ENCODE measurements at regions not wholly inside any gene's neighbourhood (a gene's known extent, or its start where the extent isn't known, plus 50 kb on each side); places are given as distances from the start of the nearest gene placed in this dataset.

GRCh38 chr1:184291701-184292100, 95.1 kb upstream of the C1orf21 start:
- H3K4me1 Mint-ChIP-seq = peaks cover 0 to under 1% (median 0%) of the 10 kb centered on the region in 4 donors
- Histone ChIP-seq H3K27ac (ENCODE audit: low read depth, low read length) (no peak overlapping the region), H3K36me3 (ENCODE audit: insufficient read depth, low read length) (no peaks in the 10 kb centered on the region), H3K9me3 (ENCODE audit: control insufficient read depth in 1 of 2, low read length in 2 of 2) (no peaks in the 10 kb centered on the region), H3K4me3 (ENCODE audit: low read length in 2 of 2) (no peak overlapping the region), H3K4me1 (ENCODE audit: insufficient read depth, low read length) (no peaks in the 10 kb centered on the region), H3K27me3 (ENCODE audit: insufficient read depth, low read length) (no peaks in the 10 kb centered on the region)
- H3K36me3 Mint-ChIP-seq = peaks cover 1 to 5% of the 10 kb centered on the region in 2 donors
- CTCF ChIA-PET (ENCODE audit: partially characterized antibody) = no interaction called here
- POLR2A ChIA-PET (ENCODE audit: partially characterized antibody) = no interaction called here
- intact Hi-C loops (cut with micrococcal nuclease) = no loop called here
- peaks cover 3% of the 10 kb centered on the region in 2 donors for H3K27me3 Mint-ChIP-seq
- DNase-seq = no peak
- peaks cover 4 to 23% (median 12%) of the 10 kb centered on the region in 8 donors for H3K9me3 Mint-ChIP-seq
- H3K27ac Mint-ChIP-seq = no peak overlapping the region
- H3K4me3 Mint-ChIP-seq = no peak overlapping the region

- peaks cover 3% of the 10 kb centered on the region in 2 donors for H3K27me3 Mint-ChIP-seq
- intact Hi-C loops (cut with micrococcal nuclease) = no loop called here
- Histone ChIP-seq H3K27me3 (ENCODE audit: insufficient read depth, low read length) (no peaks in the 10 kb centered on the region), H3K9me3 (ENCODE audit: control insufficient read depth in 1 of 2, low read length in 2 of 2) (no peaks in the 10 kb centered on the region), H3K27ac (ENCODE audit: low read depth, low read length) (no peak overlapping the region), H3K4me3 (ENCODE audit: low read length in 2 of 2) (no peak overlapping the region), H3K4me1 (ENCODE audit: insufficient read depth, low read length) (no peaks in the 10 kb centered on the region), H3K36me3 (ENCODE audit: insufficient read depth, low read length) (no peaks in the 10 kb centered on the region)
- H3K36me3 Mint-ChIP-seq = peaks cover 1 to 5% of the 10 kb centered on the region in 2 donors
- no peak overlapping the region for H3K4me3 Mint-ChIP-seq
- DNase-seq = no peak
- POLR2A ChIA-PET (ENCODE audit: partially characterized antibody) = no interaction called here
- CTCF ChIA-PET (ENCODE audit: partially characterized antibody) = no interaction called here
- peaks cover 4 to 23% (median 12%) of the 10 kb centered on the region in 8 donors for H3K9me3 Mint-ChIP-seq
- no peak overlapping the region for H3K27ac Mint-ChIP-seq
- H3K4me1 Mint-ChIP-seq = peaks cover 0 to 2% (median 0%) of the 10 kb centered on the region in 4 donors
These were observed 94.7 kb upstream of the C1orf21 start for GRCh38 chr1:184292101-184292500.

DNA sequence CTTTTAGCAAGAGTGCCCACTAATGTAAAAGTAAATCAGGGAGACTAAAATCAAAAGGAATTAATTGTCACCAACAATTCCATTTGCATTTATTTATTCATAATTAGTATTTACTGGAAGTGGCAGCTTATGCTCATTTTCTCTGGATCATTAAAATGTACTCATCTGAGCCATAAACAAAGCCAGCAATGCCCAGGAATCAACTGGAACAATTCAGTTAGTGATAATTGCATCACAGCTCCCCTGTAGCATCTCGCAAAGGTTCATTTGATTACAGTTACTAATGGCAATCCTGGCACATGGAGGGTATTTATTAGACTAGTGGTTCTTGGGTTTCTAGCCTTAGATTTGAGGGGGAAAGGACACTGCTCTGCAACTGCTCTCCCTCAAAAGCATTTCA, 92.7 kb upstream of the C1orf21 start:
- Mint-ChIP-seq H3K9me3 (peaks cover 4 to 19% (median 12%) of the 10 kb centered on the region in 8 donors), H3K4me3 (no peak overlapping the region), H3K27ac (no peak overlapping the region), H3K4me1 (peaks cover 0 to 2% (median 0%) of the 10 kb centered on the region in 4 donors), H3K36me3 (peaks cover 1 to 5% of the 10 kb centered on the region in 2 donors), H3K27me3 (peaks cover 5 to 7% of the 10 kb centered on the region in 2 donors)
- Histone ChIP-seq H3K4me3 (ENCODE audit: low read length in 2 of 2) (no peak overlapping the region), H3K27me3 (ENCODE audit: insufficient read depth, low read length) (no peaks in the 10 kb centered on the region), H3K9me3 (ENCODE audit: control insufficient read depth in 1 of 2, low read length in 2 of 2) (no peaks in the 10 kb centered on the region), H3K27ac (ENCODE audit: low read depth, low read length) (no peak overlapping the region), H3K36me3 (ENCODE audit: insufficient read depth, low read length) (no peaks in the 10 kb centered on the region), H3K4me1 (ENCODE audit: insufficient read depth, low read length) (no peaks in the 10 kb centered on the region)
- ChIA-PET POLR2A (ENCODE audit: partially characterized antibody) (no interaction called here), CTCF (ENCODE audit: partially characterized antibody) (no interaction called here)
- intact Hi-C loops (cut with micrococcal nuclease) = no loop called here
- DNase-seq = no peak

DNA sequence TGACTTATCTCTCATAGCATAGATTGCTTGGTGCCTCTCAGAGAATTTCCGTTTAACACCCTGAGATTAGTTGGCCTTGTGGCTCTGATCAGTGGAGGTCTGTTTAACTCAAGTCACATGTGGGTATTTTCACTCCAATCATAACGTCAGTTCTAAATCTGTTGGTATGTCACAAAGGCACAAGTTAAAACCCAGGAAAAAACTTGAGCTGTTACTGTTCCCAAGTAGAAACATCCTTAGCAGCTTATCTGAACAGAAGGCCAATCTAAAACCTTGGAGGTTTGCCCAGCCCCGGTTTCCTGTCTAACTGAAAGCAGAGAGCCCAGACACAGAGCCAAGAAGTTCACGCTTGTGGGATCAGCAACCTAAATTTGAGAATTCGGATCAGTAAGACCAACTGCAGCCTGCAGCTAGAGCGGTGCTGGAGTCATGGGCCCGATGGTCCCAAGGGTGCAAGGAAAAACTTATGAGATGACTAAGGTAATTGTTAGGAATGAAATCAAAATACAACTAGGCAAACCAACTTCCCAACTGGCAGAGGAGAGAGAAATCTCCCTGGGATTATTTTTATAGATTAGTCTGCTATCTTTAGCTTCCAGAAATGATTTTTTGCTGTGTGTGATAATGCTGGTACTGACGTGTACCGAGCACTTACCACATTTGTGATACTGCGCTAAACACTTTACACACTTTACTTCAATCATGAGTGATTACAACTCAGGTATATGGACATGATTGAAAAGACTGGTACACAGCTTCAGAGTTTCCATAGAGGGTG, 90.2 kb upstream of the C1orf21 start:
- ChIA-PET POLR2A (ENCODE audit: partially characterized antibody) (no interaction called here), CTCF (ENCODE audit: partially characterized antibody) (no interaction called here)
- Mint-ChIP-seq H3K9me3 (peaks cover 0 to 4% (median 0%) of the 10 kb centered on the region in 8 donors), H3K36me3 (peaks cover 0 to 1% of the 10 kb centered on the region in 2 donors), H3K4me1 (peaks cover 0 to 2% (median 0%) of the 10 kb centered on the region in 4 donors), H3K4me3 (no peak overlapping the region), H3K27ac (no peak overlapping the region), H3K27me3 (peaks cover 5 to 8% of the 10 kb centered on the region in 2 donors)
- no peak for DNase-seq
- Histone ChIP-seq H3K36me3 (ENCODE audit: insufficient read depth, low read length) (no peaks in the 10 kb centered on the region), H3K27ac (ENCODE audit: low read depth, low read length) (no peak overlapping the region), H3K4me1 (ENCODE audit: insufficient read depth, low read length) (no peaks in the 10 kb centered on the region), H3K9me3 (ENCODE audit: control insufficient read depth in 1 of 2, low read length in 2 of 2) (no peaks in the 10 kb centered on the region), H3K4me3 (ENCODE audit: low read length in 2 of 2) (no peak overlapping the region), H3K27me3 (ENCODE audit: insufficient read depth, low read length) (no peaks in the 10 kb centered on the region)
- intact Hi-C loops (cut with micrococcal nuclease) = no loop called here

DNA sequence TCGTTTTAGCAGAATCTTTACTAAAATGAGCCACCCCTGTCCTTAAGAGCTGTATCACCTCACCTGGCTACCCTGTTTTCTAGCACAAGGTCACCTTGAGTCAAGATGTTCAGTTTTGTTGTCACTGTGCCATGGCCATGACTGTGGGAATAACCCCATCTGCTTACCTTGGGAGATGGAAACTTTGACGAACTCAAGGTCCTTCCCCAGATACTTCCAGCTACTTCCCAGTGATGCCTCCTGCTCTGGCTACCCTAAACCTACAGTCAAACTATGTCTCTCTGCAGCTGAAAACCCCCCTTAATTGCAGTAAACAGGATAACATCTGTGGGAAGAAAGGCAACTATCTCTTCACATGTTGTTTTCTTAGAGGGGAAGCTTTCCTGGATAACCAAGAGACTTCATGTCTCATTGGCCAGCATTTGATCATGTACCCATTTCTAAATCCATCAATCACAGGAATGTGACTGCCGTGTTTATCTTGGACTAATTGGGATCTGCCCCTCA, 89.5 kb upstream of the C1orf21 start:
- H3K36me3 ChIP-seq (ENCODE audit: insufficient read depth, low read length) = no peaks in the 10 kb centered on the region
- Mint-ChIP-seq H3K4me3 (no peak overlapping the region), H3K36me3 (peaks cover 0 to under 1% of the 10 kb centered on the region in 2 donors), H3K9me3 (peaks cover 0 to 2% (median 0%) of the 10 kb centered on the region in 8 donors), H3K27me3 (peaks cover 2 to 7% of the 10 kb centered on the region in 2 donors), H3K27ac (no peak overlapping the region), H3K4me1 (peaks cover 0 to 2% (median under 1%) of the 10 kb centered on the region in 4 donors)
- DNase-seq = no peak
- CTCF ChIA-PET (ENCODE audit: partially characterized antibody) = no interaction called here
- intact Hi-C loops (cut with micrococcal nuclease) = no loop called here
- no peaks in the 10 kb centered on the region for H3K4me1 ChIP-seq (ENCODE audit: insufficient read depth, low read length)
- POLR2A ChIA-PET (ENCODE audit: partially characterized antibody) = no interaction called here
- H3K27ac ChIP-seq (ENCODE audit: low read depth, low read length) = no peak overlapping the region
- H3K4me3 ChIP-seq (ENCODE audit: low read length in 2 of 2) = no peak overlapping the region
- no peaks in the 10 kb centered on the region for H3K27me3 ChIP-seq (ENCODE audit: insufficient read depth, low read length)
- no peaks in the 10 kb centered on the region for H3K9me3 ChIP-seq (ENCODE audit: control insufficient read depth in 1 of 2, low read length in 2 of 2)

DNA sequence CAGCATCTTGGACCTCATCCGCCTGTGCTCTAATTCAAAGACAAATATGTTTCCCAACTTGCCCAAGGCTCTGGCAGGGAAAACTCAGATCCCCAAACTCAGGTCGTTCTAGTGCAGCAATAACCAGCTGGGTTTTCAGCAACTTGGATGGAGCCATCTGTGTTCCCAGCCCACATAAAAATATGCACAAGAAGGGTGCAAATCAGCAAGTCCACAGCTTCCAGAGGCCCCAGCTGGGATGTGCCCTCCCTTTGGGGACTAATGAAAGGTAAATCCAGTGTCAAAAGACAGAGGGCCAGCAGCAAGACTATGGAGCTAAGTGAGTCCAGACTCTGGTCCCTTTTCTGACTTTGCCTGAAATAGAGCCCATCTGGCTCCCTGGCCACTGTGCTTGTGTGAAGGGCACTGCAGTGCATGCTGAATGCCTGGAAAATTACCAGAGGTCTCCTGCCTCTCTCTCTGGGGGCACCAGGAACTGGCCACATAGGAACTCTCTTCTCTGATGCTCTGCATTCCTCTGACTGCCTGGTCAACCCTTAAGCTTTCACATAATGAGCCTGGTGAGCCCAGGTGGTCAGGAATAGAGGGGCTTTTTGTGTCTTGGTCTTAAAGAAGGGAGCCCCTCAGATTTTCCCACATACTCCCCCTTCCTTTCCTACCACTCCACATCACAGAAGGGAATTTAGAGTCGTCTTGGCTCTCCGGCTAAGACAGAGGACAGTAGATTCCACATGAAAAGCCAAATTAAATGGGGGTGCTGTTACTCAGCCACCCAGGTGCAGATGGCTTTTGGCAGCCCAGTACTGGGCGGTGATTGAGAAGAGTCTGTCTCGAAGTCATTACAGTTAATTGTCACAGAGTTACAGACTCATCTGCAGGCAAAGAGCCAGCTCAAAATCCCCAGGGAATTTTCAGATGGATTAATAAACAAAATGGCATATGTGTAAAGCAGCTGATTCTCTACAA, 88.1 kb upstream of the C1orf21 start:
- H3K27me3 Mint-ChIP-seq = peaks cover 1 to 7% of the 10 kb centered on the region in 2 donors
- no peak for DNase-seq
- Histone ChIP-seq H3K27ac (ENCODE audit: low read depth, low read length) (no peak overlapping the region), H3K9me3 (ENCODE audit: control insufficient read depth in 1 of 2, low read length in 2 of 2) (no peaks in the 10 kb centered on the region), H3K27me3 (ENCODE audit: insufficient read depth, low read length) (no peaks in the 10 kb centered on the region), H3K4me1 (ENCODE audit: insufficient read depth, low read length) (no peaks in the 10 kb centered on the region), H3K36me3 (ENCODE audit: insufficient read depth, low read length) (no peaks in the 10 kb centered on the region), H3K4me3 (ENCODE audit: low read length in 2 of 2) (no peak overlapping the region)
- peaks cover 0 to 1% (median 0%) of the 10 kb centered on the region in 8 donors for H3K9me3 Mint-ChIP-seq
- no peaks in the 10 kb centered on the region for H3K36me3 Mint-ChIP-seq
- no peak overlapping the region for H3K4me3 Mint-ChIP-seq
- H3K27ac Mint-ChIP-seq = no peak overlapping the region
- peaks cover 0 to 7% (median 5%) of the 10 kb centered on the region in 4 donors for H3K4me1 Mint-ChIP-seq
- intact Hi-C loops (cut with micrococcal nuclease) = no loop called here
- ChIA-PET POLR2A (ENCODE audit: partially characterized antibody) (no interaction called here), CTCF (ENCODE audit: partially characterized antibody) (no interaction called here)

DNA sequence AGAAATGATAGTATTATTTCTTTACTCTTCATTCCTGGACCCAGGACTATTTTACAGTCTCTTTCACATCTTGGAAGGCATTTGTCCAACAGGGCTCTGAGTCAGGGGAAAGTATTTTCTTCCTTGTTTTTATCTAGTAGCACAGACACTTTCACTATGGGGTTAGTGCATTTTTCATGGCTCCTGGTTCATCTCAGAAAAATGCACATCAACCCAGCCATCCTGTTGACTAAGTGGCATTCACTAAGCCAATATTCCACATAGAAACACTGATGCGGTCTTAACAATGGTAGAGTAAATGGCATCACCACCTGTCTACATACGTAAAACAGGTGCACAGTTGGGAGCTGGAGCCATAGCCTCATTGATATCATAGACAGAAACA, 87.4 kb upstream of the C1orf21 start:
- ChIA-PET CTCF (ENCODE audit: partially characterized antibody) (no interaction called here), POLR2A (ENCODE audit: partially characterized antibody) (no interaction called here)
- peaks cover 0 to 3% (median 0%) of the 10 kb centered on the region in 8 donors for H3K9me3 Mint-ChIP-seq
- peaks cover 0 to 7% (median 5%) of the 10 kb centered on the region in 4 donors for H3K4me1 Mint-ChIP-seq
- no peak overlapping the region for H3K4me3 Mint-ChIP-seq
- peaks cover 1 to 9% of the 10 kb centered on the region in 2 donors for H3K27me3 Mint-ChIP-seq
- intact Hi-C loops (cut with micrococcal nuclease) = no loop called here
- no peak for DNase-seq
- H3K27me3 ChIP-seq (ENCODE audit: insufficient read depth, low read length) = no peaks in the 10 kb centered on the region
- H3K27ac ChIP-seq (ENCODE audit: low read depth, low read length) = no peak overlapping the region
- no peaks in the 10 kb centered on the region for H3K36me3 Mint-ChIP-seq
- no peak overlapping the region for H3K4me3 ChIP-seq (ENCODE audit: low read length in 2 of 2)
- H3K4me1 ChIP-seq (ENCODE audit: insufficient read depth, low read length) = no peaks in the 10 kb centered on the region
- no peaks in the 10 kb centered on the region for H3K9me3 ChIP-seq (ENCODE audit: control insufficient read depth in 1 of 2, low read length in 2 of 2)
- no peak overlapping the region for H3K27ac Mint-ChIP-seq
- no peaks in the 10 kb centered on the region for H3K36me3 ChIP-seq (ENCODE audit: insufficient read depth, low read length)
